ENCODE measurements at regions not wholly inside any gene's neighbourhood (a gene's known extent, or its start where the extent isn't known, plus 50 kb on each side); places are given as distances from the start of the nearest gene placed in this dataset.

- DNase-seq = no peak
These were observed 80.7 kb upstream of the SDK2 start for GRCh38 chr17:73724990-73725389.

GRCh38 chr17:73725794-73726515 lies 81.7 kb upstream of the SDK2 start:
- no peak for DNase-seq

GRCh38 chr17:73727941-73728340 lies 83.7 kb upstream of the SDK2 start:
- no peak for DNase-seq

GRCh38 chr17:73729101-73729500 lies 84.9 kb upstream of the SDK2 start:
- no peak for DNase-seq

GRCh38 chr17:73731733-73732132 lies 87.5 kb upstream of the SDK2 start:
- no peak for DNase-seq

GRCh38 chr17:73733517-73733916 lies 89.3 kb upstream of the SDK2 start:
- DNase-seq = no peak

- no peak for DNase-seq
These were observed 91.0 kb upstream of the SDK2 start for GRCh38 chr17:73735245-73735644.

- DNase-seq = no peak
These were observed 94.7 kb upstream of the SDK2 start for GRCh38 chr17:73738751-73739575.

GRCh38 chr17:73740370-73740769 lies 96.1 kb upstream of the SDK2 start:
- no peak for DNase-seq

GRCh38 chr17:73742948-73743381 lies 98.7 kb upstream of the SDK2 start:
- DNase-seq = no peak

- no peak for DNase-seq
These were observed 99.4 kb upstream of the SDK2 start for GRCh38 chr17:73743518-73744201.

- DNase-seq = no peak
These were observed 100.2 kb upstream of the SDK2 start for GRCh38 chr17:73744411-73744810.

- DNase-seq = no peak
These were observed 102.2 kb upstream of the SDK2 start for GRCh38 chr17:73746314-73747073.

GRCh38 chr17:73747221-73748002 lies 103.2 kb upstream of the SDK2 start:
- DNase-seq = no peak

- no peak for DNase-seq
These were observed 104.3 kb upstream of the SDK2 start for GRCh38 chr17:73748508-73748907.

- no peak for DNase-seq
These were observed 105.1 kb upstream of the SDK2 start for GRCh38 chr17:73749337-73749823.

- DNase-seq = no peak
These were observed 105.8 kb upstream of the SDK2 start for GRCh38 chr17:73749928-73750605.

- DNase-seq = no peak
These were observed 106.7 kb upstream of the SDK2 start for GRCh38 chr17:73750975-73751374.

- DNase-seq = no peak
These were observed 109.7 kb upstream of the SDK2 start for GRCh38 chr17:73753751-73754496.

GRCh38 chr17:73754886-73755400 lies 110.7 kb upstream of the SDK2 start:
- DNase-seq = no peak

Measured in activated CD4-positive, alpha-beta T cell treated with anti-CD3 and anti-CD28 coated beads, Interleukin-2, Interleukin-6, amounts not matched to agents 100 ng/mL and 50 ng/mL, durations not matched to agents 16 hours and 8 hours (primary cell).